HG03025 (cell line): ENCODE measurements at regions not wholly inside any gene's neighbourhood (a gene's known extent, or its start where the extent isn't known, plus 50 kb on each side); places are given as distances from the start of the nearest gene placed in this dataset.

Experiments used
- ATAC-seq: cut with Tn5 transposase; IDR thresholded peaks from one replicate; pipeline ENCODE4 v1.9.1; 2021; ENCODE audit warnings: mild to moderate bottlenecking, moderate library complexity; ENCODE audit not compliant: unreplicated experiment, low FRiP score

- ATAC-seq = no peak
These were observed 247.0 kb upstream of the IRX4 start for GRCh38 chr5:2129568-2130272.

GRCh38 chr5:2128686-2129355 is 246.1 kb upstream of the IRX4 start:
- no peak for ATAC-seq

GRCh38 chr5:2126512-2126911 is 243.8 kb upstream of the IRX4 start:
- ATAC-seq = no peak

- no peak for ATAC-seq
These were observed 243.2 kb upstream of the IRX4 start for GRCh38 chr5:2125901-2126265.

GRCh38 chr5:2125171-2125900 is 242.6 kb upstream of the IRX4 start:
- no peak for ATAC-seq

GRCh38 chr5:2124434-2125170 is 241.9 kb upstream of the IRX4 start:
- no peak for ATAC-seq

- ATAC-seq = no peak
These were observed 241.1 kb upstream of the IRX4 start for GRCh38 chr5:2123874-2124273.

- ATAC-seq = no peak
These were observed 237.6 kb upstream of the IRX4 start for GRCh38 chr5:2120361-2120760.

- ATAC-seq = no peak
These were observed 236.8 kb upstream of the IRX4 start for GRCh38 chr5:2119573-2119972.

GRCh38 chr5:2113348-2114131 is 230.8 kb upstream of the IRX4 start:
- no peak for ATAC-seq

- no peak for ATAC-seq
These were observed 229.7 kb upstream of the IRX4 start for GRCh38 chr5:2112173-2113025.

- no peak for ATAC-seq
These were observed 228.9 kb upstream of the IRX4 start for GRCh38 chr5:2111569-2112105.

GRCh38 chr5:2110934-2111462 is 228.3 kb upstream of the IRX4 start:
- no peak for ATAC-seq

GRCh38 chr5:2110137-2110933 is 227.6 kb upstream of the IRX4 start:
- no peak for ATAC-seq

GRCh38 chr5:2109566-2109965 is 226.8 kb upstream of the IRX4 start:
- ATAC-seq = no peak

GRCh38 chr5:2106721-2107120 is 224.0 kb upstream of the IRX4 start:
- no peak for ATAC-seq

- no peak for ATAC-seq
These were observed 222.4 kb upstream of the IRX4 start for GRCh38 chr5:2105141-2105540.

- ATAC-seq = no peak
These were observed 221.2 kb upstream of the IRX4 start for GRCh38 chr5:2103940-2104339.
